SK-N-SH (cell line): ENCODE measurements at regions not wholly inside any gene's neighbourhood (a gene's known extent, or its start where the extent isn't known, plus 50 kb on each side); places are given as distances from the start of the nearest gene placed in this dataset.

Source experiments
- CTCF ChIA-PET: fragments of 300-600, 350-600 bp; formaldehyde crosslinking; extraction: SDS; loops from one replicate; lab custom pipeline; 2021; lab: Yijun Ruan, JAX
- POLR2A ChIA-PET: fragments of 350-600 bp; sonication (Branson Sonifier 250); formaldehyde crosslinking; extraction: SDS; loops from one replicate; lab custom pipeline; 2020; ENCODE audit warnings: antibody characterized with exemption, inconsistent platforms; lab: Yijun Ruan, JAX
- DNase-seq: peaks from one replicate; pipeline ENCODE4 v3.0.0; 2012
- H2AFZ ChIP-seq: fragments of 200-600 bp; sonication (generic); 2 replicates; pipeline ENCODE4 v1.8.1; 2016; ENCODE audit warnings: antibody characterized with exemption, mild to moderate bottlenecking, low read depth
- H3F3A ChIP-seq: fragments of 200-600 bp; sonication (generic); replicated peaks from 2 replicates; pipeline ENCODE3; 2016; ENCODE audit warnings: antibody characterized with exemption, mild to moderate bottlenecking; ENCODE audit not compliant: insufficient read depth
- H3K27ac ChIP-seq, 2 experiments: fragments of 200-500 bp in 1 of 2; fragments of 200-600 bp in 1 of 2; sonication (Bioruptor generic) in 1 of 2; sonication (generic), shearing (Covaris generic) in 1 of 2; 2 replicates each; pipeline versions ENCODE4 v1.5.1 to v1.6.1; 2014 to 2016; ENCODE audit warnings: low read depth in 2 of 2, inconsistent platforms in 1 of 2, low read length in 1 of 2, mild to moderate bottlenecking in 1 of 2, mixed read lengths in 1 of 2
- H3K27me3 ChIP-seq: fragments of 200-600 bp; sonication (generic), shearing (Covaris generic); 2 replicates; pipeline ENCODE4 v1.6.1; 2016; ENCODE audit warnings: mixed run types; ENCODE audit not compliant: insufficient read depth
- H3K36me3 ChIP-seq, 2 experiments: fragments of 200-500 bp in 1 of 2; fragments of 200-600 bp in 1 of 2; sonication (Bioruptor generic) in 1 of 2; sonication (generic) in 1 of 2; replicated peaks in 1 of 2; 2 replicates each; pipeline versions ENCODE3 to v1.5.1; 2014 to 2016; ENCODE audit warnings: low read length in 1 of 2, mild to moderate bottlenecking in 1 of 2; ENCODE audit not compliant: insufficient read depth in 2 of 2, control insufficient read depth in 1 of 2
- H3K4me1 ChIP-seq, 2 experiments: fragments of 200-500 bp in 1 of 2; fragments of 200-600 bp in 1 of 2; sonication (Bioruptor generic) in 1 of 2; sonication (generic), shearing (Covaris generic) in 1 of 2; 2 replicates each; pipeline versions ENCODE4 v1.5.1 to v1.6.1; 2014 to 2016; ENCODE audit warnings: low read depth in 1 of 2, low read length in 1 of 2, mixed run types in 1 of 2; ENCODE audit not compliant: insufficient read depth in 2 of 2, control insufficient read depth in 1 of 2
- H3K4me2 ChIP-seq: fragments of 200-600 bp; sonication (generic), shearing (Covaris generic); 2 replicates; pipeline ENCODE4 v1.6.1; 2017; ENCODE audit warnings: mixed run types
- H3K4me3 ChIP-seq, 2 experiments: fragments of 200-500 bp in 1 of 2; fragments of 200-600 bp in 1 of 2; sonication (Bioruptor generic) in 1 of 2; sonication (generic), shearing (Covaris generic) in 1 of 2; 2 replicates each; pipeline versions ENCODE4 v1.5.1 to v1.8.1; 2014 to 2016; ENCODE audit warnings: low read depth in 2 of 2, inconsistent platforms in 1 of 2, low read length in 1 of 2, mild to moderate bottlenecking in 1 of 2, mixed read lengths in 1 of 2, moderate library complexity in 1 of 2
- H3K79me2 ChIP-seq: fragments of 200-600 bp; sonication (generic); 2 replicates; pipeline ENCODE4 v1.8.1; 2017; ENCODE audit warnings: mild to moderate bottlenecking; ENCODE audit not compliant: insufficient read depth
- H3K9ac ChIP-seq: fragments of 200-600 bp; sonication (generic); 2 replicates; pipeline ENCODE4 v1.6.1; 2017; ENCODE audit warnings: mixed run types
- H3K9me2 ChIP-seq: fragments of 200-600 bp; sonication (generic); 2 replicates; pipeline ENCODE4 v1.6.1; 2017; ENCODE audit warnings: mixed run types
- H3K9me3 ChIP-seq: fragments of 200-600 bp; sonication (generic); 2 replicates; pipeline ENCODE4 v1.6.1; 2017; ENCODE audit warnings: mixed run types, mild to moderate bottlenecking, moderate library complexity
- H4K20me1 ChIP-seq: fragments of 200-600 bp; sonication (generic); 2 replicates; pipeline ENCODE4 v1.6.1; 2017; ENCODE audit warnings: mild to moderate bottlenecking, mixed run types; ENCODE audit not compliant: insufficient read depth
- CHD2 ChIP-seq: fragments of 150-350 bp; IDR thresholded peaks from 2 replicates; pipeline ENCODE4 v1.6.1; 2018; ENCODE audit warnings: low read length; ENCODE audit not compliant: partially characterized antibody
- ELF1 ChIP-seq: IDR thresholded peaks from 2 replicates; pipeline ENCODE4 v1.4.0; 2012
- EZH2phosphoT487 ChIP-seq: fragments of 200-600 bp; sonication (generic); IDR thresholded peaks from 2 replicates; pipeline ENCODE4 v1.6.1; 2017; ENCODE audit warnings: low read depth, mixed run types, mild to moderate bottlenecking, antibody characterized with exemption, moderate library complexity, borderline replicate concordance
- FOXM1 ChIP-seq: IDR thresholded peaks from 2 replicates; pipeline ENCODE4 v1.4.0; 2012; ENCODE audit warnings: low read depth, mild to moderate bottlenecking
- GABPA ChIP-seq: IDR thresholded peaks from 2 replicates; pipeline ENCODE4 v1.4.0; 2012; ENCODE audit warnings: low read depth, mild to moderate bottlenecking
- JUND ChIP-seq: IDR thresholded peaks from 2 replicates; pipeline ENCODE4 v1.4.0; 2012
- MAX ChIP-seq: IDR thresholded peaks from 2 replicates; pipeline ENCODE4 v1.4.0; 2012; ENCODE audit warnings: low read depth
- MEF2A ChIP-seq: IDR thresholded peaks from 2 replicates; pipeline ENCODE4 v1.4.0; 2012; ENCODE audit warnings: low read depth, borderline replicate concordance
- NFIC ChIP-seq: IDR thresholded peaks from 2 replicates; pipeline ENCODE4 v1.4.0; 2012; ENCODE audit warnings: borderline replicate concordance
- NRF1 ChIP-seq: IDR thresholded peaks from 2 replicates; pipeline ENCODE4 v1.6.1; 2012; ENCODE audit warnings: low read depth, mild to moderate bottlenecking, low read length
- PBX3 ChIP-seq: IDR thresholded peaks from 2 replicates; pipeline ENCODE4; 2012
- POLR2AphosphoS5 ChIP-seq: IDR thresholded peaks from 2 replicates; pipeline ENCODE4 v1.6.1; 2012; ENCODE audit warnings: low read depth, low read length
- RAD21 ChIP-seq: IDR thresholded peaks from 2 replicates; pipeline ENCODE4 v1.6.1; 2012; ENCODE audit warnings: mild to moderate bottlenecking, low read length
- RCOR1 ChIP-seq: fragments of 150-350 bp; IDR thresholded peaks from 2 replicates; pipeline ENCODE4 v1.6.1; 2017; ENCODE audit warnings: antibody characterized with exemption, low read length
- RFX5 ChIP-seq: IDR thresholded peaks from 2 replicates; pipeline ENCODE4 v1.6.1; 2012; ENCODE audit warnings: mild to moderate bottlenecking, improper control_type of control experiment, low read length
- TAF1 ChIP-seq: IDR thresholded peaks from 2 replicates; pipeline ENCODE4 v1.6.1; 2012; ENCODE audit warnings: low read depth, mild to moderate bottlenecking, low read length, moderate library complexity, borderline replicate concordance
- TCF12 ChIP-seq: IDR thresholded peaks from 2 replicates; pipeline ENCODE4 v1.4.0; 2012
- TEAD4 ChIP-seq: IDR thresholded peaks from 2 replicates; pipeline ENCODE4 v1.4.0; 2012; ENCODE audit warnings: mild to moderate bottlenecking, borderline replicate concordance; ENCODE audit not compliant: insufficient read depth
- USF1 ChIP-seq: IDR thresholded peaks from 2 replicates; pipeline ENCODE4 v1.4.0; 2012; ENCODE audit warnings: low read depth, borderline replicate concordance
- WGBS: methylation state at CpG from one replicate; pipeline ENCODE4 v1.1.6; 2017; ENCODE audit warnings: low lambda C conversion rate; 5-methylcytosine and 5-hydroxymethylcytosine counted together
- TF ChIP-seq, protein P1 (sequence below): fragments of 150-350 bp; IDR thresholded peaks from 2 replicates; pipeline ENCODE4 v1.6.1; 2016; ENCODE audit warnings: mild to moderate bottlenecking, low read depth, low read length
- TF ChIP-seq, protein P2 (sequence below): fragments of 150-350 bp; IDR thresholded peaks from 2 replicates; pipeline ENCODE4 v1.6.1; 2017; ENCODE audit warnings: antibody characterized with exemption, low read length, low read depth, borderline replicate concordance

- no peak for TF ChIP-seq GABPA
- no peak for TF ChIP-seq POLR2AphosphoS5
- TF ChIP-seq MEF2A, result no peak
- TF ChIP-seq ELF1, result no peak
- no peak for TF ChIP-seq RFX5
- no peak for TF ChIP-seq PBX3
- no peak for TF ChIP-seq CHD2
- no peak for TF ChIP-seq JUND
- no peak for TF ChIP-seq FOXM1
- no peak for TF ChIP-seq TCF12
- TF ChIP-seq, all 33 proteins: peak for 0
Measured at GRCh38 chr6:167669553-167669849, 157.2 kb upstream of the AFDN start (continued).

DNA sequence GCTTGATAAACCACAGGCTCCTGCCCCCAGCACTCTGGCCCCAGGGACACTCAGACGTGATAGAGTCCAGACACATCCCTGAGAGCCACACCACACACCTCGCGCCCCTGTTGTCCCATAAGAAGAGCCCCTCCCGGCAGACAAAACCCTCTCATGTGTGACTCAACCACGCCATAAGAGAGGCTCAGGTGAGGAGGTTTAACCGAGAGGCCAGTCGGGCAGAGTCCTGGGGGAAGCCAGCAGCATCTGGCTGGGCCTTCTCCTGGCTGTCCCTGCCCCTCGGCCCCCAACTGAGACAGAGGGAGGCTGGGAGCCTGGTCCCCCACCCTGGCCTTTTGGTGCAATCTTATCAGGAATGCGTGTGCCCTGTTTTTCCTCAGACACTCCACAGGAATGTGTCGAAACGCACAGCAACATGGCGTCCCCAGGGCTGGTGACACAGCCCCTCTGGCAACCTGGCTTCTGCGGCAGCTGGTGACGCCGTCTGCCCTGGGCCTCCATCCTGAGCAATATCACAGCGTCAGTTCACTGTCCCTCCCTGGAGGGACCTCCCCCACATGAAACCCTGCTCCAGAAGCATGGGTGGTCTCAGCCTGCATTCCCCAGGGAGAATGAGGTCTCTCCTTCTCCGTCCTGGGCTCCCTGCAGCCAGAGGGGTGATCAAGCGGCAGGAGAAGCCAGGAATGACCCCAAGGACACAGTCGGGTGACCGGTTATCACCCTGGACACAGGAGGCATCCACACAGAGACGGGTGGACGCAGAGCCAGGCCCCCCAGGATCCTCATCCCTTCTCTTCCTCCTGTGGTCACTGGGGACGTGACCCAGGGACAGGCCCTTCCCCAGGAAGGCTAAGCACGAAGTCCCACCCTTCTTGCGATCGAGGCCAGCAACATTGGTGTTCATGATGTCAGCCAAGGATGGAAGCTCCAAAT, 156.6 kb upstream of the AFDN start:
- no peaks in the 10 kb centered on the region for H3K9me3 ChIP-seq
- CTCF ChIA-PET, result no interaction called here

DNA sequence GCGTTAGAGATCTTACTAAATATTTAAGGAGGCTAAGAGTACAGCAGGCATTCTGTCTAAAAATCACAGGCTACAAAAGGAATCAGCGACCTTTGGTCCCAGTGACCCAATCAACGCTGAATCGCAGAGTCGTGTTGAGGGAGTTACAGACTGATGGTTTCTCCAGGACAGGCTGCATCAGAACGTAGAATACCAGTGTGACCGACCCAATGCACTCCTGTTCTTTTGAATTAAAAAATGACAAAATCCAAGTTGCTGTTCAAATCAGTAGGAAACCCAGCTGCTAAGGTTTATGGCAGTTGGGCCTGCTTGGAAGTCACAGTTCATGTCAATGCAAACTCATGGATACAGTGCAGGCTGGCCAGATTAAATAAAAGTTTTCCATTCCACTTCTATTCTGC, 155.8 kb upstream of the AFDN start:
- H3K27me3 ChIP-seq, result no peaks in the 10 kb centered on the region
- H3K9me3 ChIP-seq, result no peaks in the 10 kb centered on the region
- H3K9me2 ChIP-seq, result no peaks in the 10 kb centered on the region
- H3K9ac ChIP-seq, result no peak overlapping the region
- 71% methylated on average over 7 of the region's 7 CpGs for WGBS
- H2AFZ ChIP-seq, result no peak overlapping the region
- no peaks in the 10 kb centered on the region for H4K20me1 ChIP-seq
- no peak for DNase-seq
- POLR2A ChIA-PET, result no interaction called here
- H3K4me2 ChIP-seq, result no peak overlapping the region
- H3K4me3 ChIP-seq, result no peak overlapping the region
- CTCF ChIA-PET, result no interaction called here
- H3K4me1 ChIP-seq, result peaks cover 0 to 6% of the 10 kb centered on the region in 2 experiments; a peak in 1 of 4 replicates
- H3K36me3 ChIP-seq, result no peaks in the 10 kb centered on the region
- no peaks in the 10 kb centered on the region for H3K79me2 ChIP-seq
- no peaks in the 10 kb centered on the region for H3F3A ChIP-seq
- no peak overlapping the region for H3K27ac ChIP-seq
- TF ChIP-seq NRF1 (no peak), TAF1 (no peak), RCOR1 (no peak), GABPA (no peak), USF1 (no peak), FOXM1 (no peak), TEAD4 (no peak), RAD21 (no peak), MAX (no peak), MEF2A (no peak), NFIC (no peak)
- TF ChIP-seq, protein P1, sequence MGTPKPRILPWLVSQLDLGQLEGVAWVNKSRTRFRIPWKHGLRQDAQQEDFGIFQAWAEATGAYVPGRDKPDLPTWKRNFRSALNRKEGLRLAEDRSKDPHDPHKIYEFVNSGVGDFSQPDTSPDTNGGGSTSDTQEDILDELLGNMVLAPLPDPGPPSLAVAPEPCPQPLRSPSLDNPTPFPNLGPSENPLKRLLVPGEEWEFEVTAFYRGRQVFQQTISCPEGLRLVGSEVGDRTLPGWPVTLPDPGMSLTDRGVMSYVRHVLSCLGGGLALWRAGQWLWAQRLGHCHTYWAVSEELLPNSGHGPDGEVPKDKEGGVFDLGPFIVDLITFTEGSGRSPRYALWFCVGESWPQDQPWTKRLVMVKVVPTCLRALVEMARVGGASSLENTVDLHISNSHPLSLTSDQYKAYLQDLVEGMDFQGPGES, result no peak
- TF ChIP-seq, protein P2, sequence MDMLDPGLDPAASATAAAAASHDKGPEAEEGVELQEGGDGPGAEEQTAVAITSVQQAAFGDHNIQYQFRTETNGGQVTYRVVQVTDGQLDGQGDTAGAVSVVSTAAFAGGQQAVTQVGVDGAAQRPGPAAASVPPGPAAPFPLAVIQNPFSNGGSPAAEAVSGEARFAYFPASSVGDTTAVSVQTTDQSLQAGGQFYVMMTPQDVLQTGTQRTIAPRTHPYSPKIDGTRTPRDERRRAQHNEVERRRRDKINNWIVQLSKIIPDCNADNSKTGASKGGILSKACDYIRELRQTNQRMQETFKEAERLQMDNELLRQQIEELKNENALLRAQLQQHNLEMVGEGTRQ, result no peak

More for the DNA sequence above, 156.6 kb upstream of the AFDN start:
- WGBS, result 47% methylated on average over 15 of the region's 26 CpGs
- Histone ChIP-seq H3K27me3 (no peaks in the 10 kb centered on the region), H4K20me1 (no peaks in the 10 kb centered on the region), H3K27ac (no peak overlapping the region), H3K79me2 (no peaks in the 10 kb centered on the region), H2AFZ (no peak overlapping the region), H3K4me3 (no peak overlapping the region), H3K9ac (no peak overlapping the region), H3K4me1 (peaks cover 0 to 6% of the 10 kb centered on the region in 2 experiments; a peak in 1 of 4 replicates), H3K9me2 (no peaks in the 10 kb centered on the region), H3K36me3 (no peaks in the 10 kb centered on the region), H3F3A (no peaks in the 10 kb centered on the region), H3K4me2 (no peak overlapping the region)
- TF ChIP-seq TCF12 (no peak), EZH2phosphoT487 (no peak)
- TF ChIP-seq, protein P2, result no peak
- no peak for DNase-seq
- POLR2A ChIA-PET, result no interaction called here
